K562 (cell line): ENCODE measurements at regions not wholly inside any gene's neighbourhood (a gene's known extent, or its start where the extent isn't known, plus 50 kb on each side); places are given as distances from the start of the nearest gene placed in this dataset.

ENCODE experiments used
- C11orf30 ChIP-seq: fragments of 450-650 bp; IDR thresholded peaks from 2 replicates; pipeline ENCODE4 v1.6.1; 2016; ENCODE audit warnings: low read depth, mild to moderate bottlenecking
- CBX3 ChIP-seq, 2 experiments: IDR thresholded peaks; 1 replicate in 1 of 2; 2 replicates in 1 of 2; pipeline ENCODE4 v1.6.1; 2012; ENCODE audit warnings: inconsistent platforms in 2 of 2, low read length in 2 of 2, borderline replicate concordance in 1 of 2, control low read depth in 1 of 2
- CBX8 ChIP-seq: fragments of 200-600 bp; sonication (generic); IDR thresholded peaks from 2 replicates; pipeline ENCODE4 v1.6.1; 2012; ENCODE audit warnings: borderline replicate concordance, mixed run types, low read depth, mild to moderate bottlenecking, moderate library complexity, mixed read lengths, low read length, control low read depth, inconsistent platforms; ENCODE audit not compliant: poor library complexity, severe bottlenecking; ENCODE audit errors: extremely low read depth
- CLOCK ChIP-seq: fragments of 250-450 bp; sonication (Bioruptor Pico); IDR thresholded peaks from 2 replicates; pipeline ENCODE4 v1.4.0; 2020; ENCODE audit warnings: mild to moderate bottlenecking, moderate library complexity, borderline replicate concordance
- CREB3 ChIP-seq: fragments of 450-650 bp; conservative IDR thresholded peaks from 2 replicates; pipeline ENCODE4 v1.6.1; 2016; ENCODE audit warnings: missing genetic modification characterization, low read depth, mild to moderate bottlenecking, missing compliant biosample characterization, moderate library complexity
- FIP1L1 ChIP-seq: fragments of 200-400 bp; formaldehyde crosslinking; IDR thresholded peaks from 2 replicates; pipeline ENCODE4 v1.6.1; 2018; ENCODE audit warnings: mild to moderate bottlenecking, low read depth, low read length; ENCODE audit not compliant: poor library complexity, severe bottlenecking
- FOXK2 ChIP-seq, 2 experiments: fragments of 450-650 bp; IDR thresholded peaks in 1 of 2; conservative IDR thresholded peaks in 1 of 2; 2 replicates each; pipeline ENCODE4 v1.6.1; 2016; ENCODE audit warnings: low read depth in 2 of 2, mild to moderate bottlenecking in 1 of 2
- GABPA ChIP-seq: fragments of 200-800 bp; sonication (Bioruptor generic); conservative IDR thresholded peaks from 2 replicates; pipeline ENCODE4 v1.6.1; 2016; ENCODE audit warnings: low read depth, missing genetic modification characterization, missing compliant biosample characterization
- HDAC1 ChIP-seq, 2 experiments: fragments of 450-650 bp; IDR thresholded peaks; 2 replicates each; pipeline ENCODE4 v1.6.1; 2016 to 2017; ENCODE audit warnings: inconsistent platforms in 1 of 2, mild to moderate bottlenecking in 1 of 2, moderate library complexity in 1 of 2
- HMBOX1 ChIP-seq: sonication (generic); IDR thresholded peaks from 2 replicates; pipeline ENCODE4 v1.6.1; 2016
- KDM1A ChIP-seq, 2 experiments: fragments of 450-650 bp; IDR thresholded peaks; 2 replicates each; pipeline ENCODE4 v1.6.1; 2016; ENCODE audit warnings: mild to moderate bottlenecking in 2 of 2
- MLX ChIP-seq, 2 experiments: fragments of 450-650 bp in 1 of 2; sonication (generic) in 1 of 2; formaldehyde crosslinking; conservative IDR thresholded peaks; 2 replicates each; pipeline versions ENCODE4 v1.4.0 to v1.8.1; 2020 to 2022; ENCODE audit warnings: mild to moderate bottlenecking in 1 of 2, missing genetic modification reagents in 1 of 2
- PHF8 ChIP-seq: fragments of 200-600 bp; sonication (generic); IDR thresholded peaks from 2 replicates; pipeline ENCODE4 v1.6.1; 2012; ENCODE audit warnings: mixed run types, mild to moderate bottlenecking, inconsistent platforms, low read length, moderate library complexity, borderline replicate concordance
- POLR3A ChIP-seq: IDR thresholded peaks from 2 replicates; pipeline ENCODE4 v1.6.1; 2011; ENCODE audit warnings: borderline replicate concordance, mild to moderate bottlenecking, moderate library complexity; ENCODE audit not compliant: insufficient read length, insufficient read depth; ENCODE audit errors: extremely low read depth
- RB1 ChIP-seq: fragments of 450-650 bp; IDR thresholded peaks from 2 replicates; pipeline ENCODE4 v1.6.1; 2017; ENCODE audit warnings: low read depth, mild to moderate bottlenecking
- TBL1XR1 ChIP-seq, 2 experiments: IDR thresholded peaks; 2 replicates each; pipeline ENCODE4 v1.6.1; 2012; ENCODE audit warnings: improper control_type of control experiment in 2 of 2, low read length in 2 of 2, mild to moderate bottlenecking in 1 of 2
- TEAD1 ChIP-seq, 2 experiments: fragments of 450-650 bp in 1 of 2; sonication (generic) in 1 of 2; formaldehyde crosslinking; IDR thresholded peaks; 2 replicates each; pipeline versions ENCODE4 v1.4.0 to v1.8.0; 2020 to 2022; ENCODE audit warnings: mild to moderate bottlenecking in 2 of 2, missing genetic modification reagents in 1 of 2
- THRB ChIP-seq: fragments of 450-650 bp; formaldehyde crosslinking; conservative IDR thresholded peaks from 2 replicates; pipeline ENCODE4 v1.4.0; 2022; ENCODE audit warnings: mild to moderate bottlenecking, missing genetic modification characterization
- WHSC1 ChIP-seq: IDR thresholded peaks from one replicate; pipeline ENCODE4 v1.6.1; 2012; ENCODE audit warnings: low read length, control low read depth, inconsistent platforms
- ZBED1 ChIP-seq: IDR thresholded peaks from 2 replicates; pipeline ENCODE4 v1.6.1; 2014

GRCh38 chrX:109840585-109840984 is 107.5 kb upstream of the ACSL4 start (continued):
- TF ChIP-seq CLOCK (CRISPR knock-in tag) (no peak), PHF8 (no peak), THRB (CRISPR knock-in tag) (no peak), C11orf30 (peak; percentile 44; the same call in 1 of the 2 replicates), TEAD1 (CRISPR knock-in tag; IDR thresholded peaks at IDR 0.05) (no peak), CBX8 (no peak), POLR3A (no peak), HDAC1 (IDR thresholded peaks at IDR 0.05) (no peak), RB1 (no peak), HMBOX1 (peak; percentile 55; the same call in 1 of the 2 replicates), WHSC1 (no peak), FOXK2 (conservative IDR thresholded peaks at IDR 0.05 in 1 of 2, IDR thresholded peaks at IDR 0.05 in 1 of 2; ENCODE audit: low read depth in 2 of 2) (peak in 1 of 2 experiments; percentile 37; a peak in 1 of 4 replicates), GABPA (tag) (no peak; the same call in 1 of the 2 replicates), KDM1A (IDR thresholded peaks at IDR 0.05) (peak in 1 of 2 experiments; percentile 39; a peak in 1 of 4 replicates), ZBED1 (no peak), CBX3 (IDR thresholded peaks at IDR 0.05; ENCODE audit: borderline replicate concordance in 1 of 2, low read length in 2 of 2) (0 out of 3 replicates have a peak, but pooled peaks of 1 of the 2 experiments have one; percentile 17), CREB3 (tag) (no peak), MLX (CRISPR knock-in tag; conservative IDR thresholded peaks at IDR 0.05) (no peak), TBL1XR1 (IDR thresholded peaks at IDR 0.05; ENCODE audit: low read length in 2 of 2) (no peak), FIP1L1 (no peak)
